GM19328 (cell line): ENCODE measurements at regions not wholly inside any gene's neighbourhood (a gene's known extent, or its start where the extent isn't known, plus 50 kb on each side); places are given as distances from the start of the nearest gene placed in this dataset.

Experiments
- ATAC-seq: cut with Tn5 transposase; IDR thresholded peaks from one replicate; pipeline ENCODE4 v1.9.1; 2021; ENCODE audit warnings: mild to moderate bottlenecking, moderate library complexity; ENCODE audit not compliant: unreplicated experiment

DNA sequence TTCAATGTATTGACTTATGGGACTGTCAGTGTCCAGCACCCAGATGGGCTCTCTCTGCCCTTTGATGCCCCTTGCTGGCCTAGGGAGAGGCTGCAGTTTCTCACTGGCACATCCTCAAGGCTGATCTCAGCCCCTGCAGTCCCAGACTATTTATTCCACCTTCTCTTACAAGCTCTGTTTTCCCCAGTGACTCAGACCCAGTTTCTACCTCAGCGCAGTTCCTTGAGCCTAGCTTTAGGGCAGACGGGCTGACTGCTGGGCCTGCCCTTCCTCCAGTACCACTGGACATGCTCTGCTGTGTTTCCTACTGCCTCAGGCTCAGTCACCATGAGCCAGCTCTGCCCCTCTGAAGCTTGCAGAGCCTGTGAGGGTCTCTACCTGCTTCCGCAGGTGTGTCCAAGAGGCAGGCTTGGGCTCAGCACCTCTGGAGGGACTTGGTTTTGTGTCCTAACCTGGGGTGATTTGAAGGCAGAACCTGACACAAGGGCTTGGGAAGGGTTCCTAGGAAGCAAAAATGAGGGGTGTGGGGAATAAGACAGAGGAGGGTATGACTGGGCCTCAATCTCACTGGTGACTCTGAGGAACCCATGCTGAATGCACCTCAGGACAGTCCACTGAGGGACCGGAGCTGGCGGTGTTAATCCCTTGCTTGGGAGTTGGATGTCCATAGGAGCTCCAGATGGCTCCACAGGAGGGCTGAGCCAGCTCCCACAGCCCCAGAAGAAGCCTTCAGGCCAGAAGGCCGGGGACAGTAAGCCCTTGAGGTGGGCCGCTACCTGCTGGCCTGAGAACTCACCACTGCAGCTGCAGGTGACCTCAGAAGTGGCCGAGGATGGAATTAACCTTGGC is 689.9 kb downstream of the MATN1 start:
- no peak for ATAC-seq

DNA sequence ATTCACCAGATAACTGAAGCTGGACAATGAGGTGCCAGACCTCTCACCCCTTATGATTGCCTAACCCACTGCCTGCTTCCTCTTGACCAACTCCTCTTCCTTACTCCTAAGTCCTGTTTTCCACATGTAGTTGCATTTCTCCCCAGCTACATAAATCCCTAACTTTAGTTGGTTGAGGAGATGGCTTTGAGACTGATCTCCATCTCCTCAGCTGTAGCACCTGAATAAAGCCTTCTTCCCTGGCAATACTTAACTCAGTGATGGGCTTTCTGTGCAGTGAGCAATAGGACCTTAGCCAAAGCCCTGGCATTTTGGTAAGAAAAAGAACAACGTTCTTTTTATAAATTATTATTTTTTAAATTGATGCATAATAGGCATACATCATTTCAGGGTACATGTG is 691.1 kb downstream of the MATN1 start:
- ATAC-seq: no peak

DNA sequence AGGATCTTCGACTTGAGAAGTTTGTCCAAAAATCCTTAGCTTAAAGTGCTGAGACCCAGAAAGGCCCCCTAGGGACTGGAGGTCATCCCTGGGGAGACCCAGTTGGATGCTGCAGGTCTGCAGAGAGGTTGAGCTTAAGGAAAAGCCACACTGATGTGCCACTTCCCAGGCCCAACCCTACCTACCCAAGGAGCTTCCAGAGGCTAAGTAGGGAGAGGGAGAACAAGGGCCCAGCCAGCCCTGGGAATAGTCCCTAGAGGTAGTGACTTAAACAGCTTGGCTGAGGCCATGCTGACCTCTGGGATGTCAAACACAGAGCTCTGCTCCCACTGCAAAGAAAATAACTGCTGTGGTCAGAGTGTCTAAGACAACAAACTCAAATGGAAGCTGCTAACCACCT is 693.7 kb downstream of the MATN1 start:
- no peak for ATAC-seq

DNA sequence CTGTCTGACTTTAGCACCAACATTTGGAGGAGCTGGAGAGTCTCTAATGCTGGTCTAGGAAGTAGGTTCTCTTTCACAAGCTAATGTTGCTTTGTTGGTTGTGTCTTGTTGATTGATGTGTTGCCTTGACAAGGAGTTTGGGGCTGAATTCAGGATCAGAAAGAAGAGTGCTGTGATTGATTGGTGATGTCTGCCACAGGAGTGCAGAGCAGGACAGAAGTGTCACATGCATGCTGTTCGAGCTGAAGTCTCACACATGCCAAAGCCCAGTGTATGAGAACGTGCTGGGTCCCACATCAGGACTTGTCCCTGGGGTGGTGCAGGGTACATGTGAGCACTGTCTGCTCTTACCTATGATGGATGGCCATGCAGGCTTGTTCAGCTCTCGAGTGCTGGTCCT is 694.4 kb downstream of the MATN1 start:
- no peak for ATAC-seq

DNA sequence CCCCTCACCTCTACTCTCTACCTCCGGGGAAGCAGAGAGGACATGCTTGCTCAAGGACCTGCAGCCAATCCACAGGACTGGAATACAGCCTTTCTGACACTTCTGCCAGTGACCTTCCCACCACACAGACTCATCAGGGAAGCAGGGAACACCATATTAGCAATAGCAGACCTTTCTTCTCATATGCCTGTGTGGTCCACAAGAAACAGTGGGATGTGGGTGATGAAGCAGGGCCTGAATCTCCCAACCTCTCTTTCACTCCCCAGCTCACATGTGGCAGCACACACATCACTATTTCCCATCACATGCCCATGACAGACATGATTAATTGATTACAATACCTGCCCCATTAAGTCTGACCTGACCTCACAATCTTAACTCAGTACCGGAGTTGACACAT is 695.1 kb downstream of the MATN1 start:
- no peak for ATAC-seq

DNA sequence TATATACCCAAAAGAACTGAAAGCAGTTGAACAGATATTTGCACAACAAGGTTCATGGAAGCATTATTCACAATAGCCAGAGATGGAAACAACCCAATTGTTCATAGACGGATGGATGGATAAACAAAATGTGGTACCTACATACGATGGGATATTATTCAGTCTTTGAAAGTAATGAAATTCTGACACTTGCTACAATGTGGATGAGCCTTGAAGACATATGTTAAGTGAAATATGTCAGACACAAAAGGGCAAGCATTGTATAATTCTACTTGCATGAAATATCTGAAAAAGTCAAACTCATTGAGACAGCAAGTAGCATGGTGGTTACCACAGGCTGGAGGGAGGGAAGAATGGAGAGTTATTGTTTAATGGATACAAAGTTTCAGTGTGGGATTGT is 696.1 kb downstream of the MATN1 start:
- ATAC-seq: no peak

DNA sequence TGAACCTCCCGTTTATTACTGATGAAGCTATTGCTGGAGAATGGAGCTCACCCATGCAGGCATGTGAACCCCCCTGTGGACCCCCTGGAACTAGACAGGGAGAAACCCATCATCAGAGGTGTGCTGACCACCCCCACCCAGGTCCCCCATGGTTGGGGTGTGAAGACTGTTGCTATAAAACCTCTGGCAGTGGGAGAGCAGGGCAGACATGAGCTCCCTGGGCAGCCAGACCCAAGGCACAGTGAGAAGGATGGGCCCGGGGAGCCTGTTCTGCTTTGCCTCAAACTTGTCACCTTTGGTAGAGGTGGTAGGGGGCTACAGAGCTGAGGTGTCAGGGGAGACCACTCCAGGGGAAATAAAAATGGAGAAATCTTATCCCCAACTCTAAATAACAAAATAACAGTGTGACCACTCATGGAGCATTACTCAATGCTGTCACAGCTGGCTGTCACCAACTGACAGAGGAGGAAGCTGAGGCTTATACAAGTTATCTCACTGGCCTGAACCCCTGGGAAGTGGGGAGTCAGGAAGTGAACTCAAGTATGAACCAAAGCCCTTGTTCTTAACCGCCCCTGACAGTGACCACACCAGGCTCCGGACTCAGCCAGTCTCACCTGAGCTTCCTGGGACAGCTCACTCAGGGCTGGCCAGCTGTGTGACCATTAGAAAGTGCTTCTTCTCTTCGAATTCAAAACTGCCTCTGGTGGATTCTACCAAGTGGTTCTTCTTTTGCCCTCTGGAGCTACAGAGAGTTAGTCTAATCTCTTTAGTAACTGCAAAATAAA is 698.8 kb downstream of the MATN1 start:
- ATAC-seq: no peak

DNA sequence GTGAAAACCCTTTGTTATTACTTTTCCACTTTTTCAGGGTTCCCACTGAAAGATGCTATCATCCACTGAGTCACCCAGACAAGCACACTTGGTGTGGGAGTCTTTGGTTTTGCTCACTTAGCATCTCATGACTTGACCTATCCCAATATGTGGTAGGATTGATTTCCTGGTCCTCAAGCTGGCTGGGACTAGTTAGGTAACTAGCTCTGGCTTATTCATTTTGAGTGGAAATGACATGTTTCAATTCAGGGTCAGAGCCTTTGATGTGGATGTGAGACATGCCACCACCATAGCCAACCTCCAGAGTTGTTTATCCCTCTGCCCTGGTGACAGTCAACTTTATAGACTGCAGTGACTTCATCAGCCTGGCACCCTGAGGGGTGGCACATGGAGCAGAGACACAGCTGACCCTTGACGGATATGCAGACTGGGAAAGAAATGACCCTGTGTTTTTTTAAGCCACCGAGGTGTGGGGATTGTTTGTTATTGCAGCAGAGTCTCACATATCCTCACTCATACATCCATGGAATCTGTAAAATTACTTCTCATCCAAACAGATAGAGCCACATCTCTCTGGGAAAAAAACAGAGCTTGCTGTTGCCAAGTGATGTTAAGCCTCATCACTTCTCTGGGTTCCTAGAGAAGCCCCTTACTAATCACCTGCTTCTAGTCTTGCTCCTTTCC is 699.9 kb downstream of the MATN1 start:
- no peak for ATAC-seq

DNA sequence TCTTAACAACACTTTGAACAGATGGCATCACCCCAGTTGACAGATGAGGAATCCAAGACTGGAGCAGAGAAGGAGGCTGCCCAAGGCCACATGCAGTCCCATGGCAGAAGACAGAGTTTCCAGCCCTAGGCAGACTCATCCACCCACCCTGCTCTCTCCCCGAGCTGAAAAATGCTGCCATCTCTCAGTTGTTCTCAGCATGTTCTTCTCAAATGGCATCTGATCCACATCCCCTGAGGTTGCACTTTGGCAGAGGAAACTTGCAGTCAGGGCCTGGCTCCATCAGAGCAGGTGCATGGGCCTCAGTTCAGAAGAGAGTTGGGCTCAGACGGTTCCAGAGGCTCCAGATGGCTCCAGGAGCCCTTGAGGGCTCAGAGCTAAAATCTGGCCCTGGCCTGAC is 709.4 kb downstream of the MATN1 start:
- no peak for ATAC-seq

DNA sequence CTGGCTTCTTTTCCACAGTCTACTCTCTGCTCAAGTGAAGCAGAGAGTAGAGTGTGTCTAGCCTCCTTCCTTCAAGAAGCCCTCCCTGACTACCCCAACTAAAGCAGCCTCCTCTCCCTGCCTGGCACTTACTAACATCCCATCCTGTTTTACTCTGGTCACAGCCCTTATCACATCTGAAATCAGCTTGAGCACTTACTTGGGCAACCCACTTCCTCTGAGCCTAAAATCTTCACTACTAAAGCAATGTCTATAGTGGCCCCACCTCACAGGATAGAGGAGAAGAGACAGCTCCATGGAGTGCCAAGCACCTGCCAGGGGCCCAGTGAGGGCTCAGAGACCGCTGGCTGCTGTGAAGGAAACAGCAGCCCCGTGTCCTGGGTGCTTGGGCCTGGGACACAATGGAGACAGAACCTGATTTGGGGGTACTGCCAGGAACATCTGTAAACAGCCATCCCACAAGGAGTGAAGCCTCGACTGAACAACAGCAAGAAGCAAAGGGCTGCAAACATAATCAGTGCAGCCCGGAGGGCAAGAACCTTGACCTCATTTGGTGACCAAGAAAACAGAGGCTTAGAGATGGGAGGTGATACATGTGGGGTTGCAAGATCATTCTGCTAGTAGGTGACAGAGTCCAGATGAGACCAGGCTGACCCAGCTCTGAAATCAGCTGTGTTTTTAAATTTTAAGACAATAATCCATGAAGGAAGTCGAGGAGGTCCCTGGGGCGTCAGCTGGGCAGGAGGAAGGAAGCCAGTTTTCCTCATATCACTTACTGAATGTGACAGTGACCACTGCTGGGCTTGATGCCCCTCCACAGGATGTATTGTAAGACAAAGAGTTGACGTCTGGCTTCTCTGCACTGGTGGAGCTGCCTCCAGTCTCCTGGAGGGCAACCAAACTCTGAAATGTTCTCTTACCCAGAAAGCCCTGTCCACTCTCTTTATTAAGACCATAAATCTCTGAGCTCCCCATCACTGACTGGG is 710.6 kb downstream of the MATN1 start:
- no peak for ATAC-seq

DNA sequence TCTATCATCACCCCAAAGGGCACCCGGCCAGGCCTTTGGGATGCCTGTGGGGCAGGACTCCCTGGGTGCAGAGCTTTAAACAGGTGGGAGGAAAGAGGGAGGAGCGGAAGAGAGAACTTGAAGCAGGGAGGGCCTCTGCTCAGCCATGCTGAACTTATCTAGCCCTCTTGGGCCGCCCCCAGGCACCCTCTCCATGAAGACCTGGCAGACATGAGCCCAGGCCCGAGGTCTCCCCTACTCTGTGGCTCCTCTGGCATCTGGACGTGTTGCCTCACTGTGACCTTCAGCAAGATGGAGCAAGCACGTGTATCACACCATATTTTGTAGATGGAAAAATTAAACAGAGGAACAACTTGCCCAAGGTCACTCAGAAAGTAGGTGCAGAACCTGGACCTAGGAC is 711.4 kb downstream of the MATN1 start:
- no peak for ATAC-seq

DNA sequence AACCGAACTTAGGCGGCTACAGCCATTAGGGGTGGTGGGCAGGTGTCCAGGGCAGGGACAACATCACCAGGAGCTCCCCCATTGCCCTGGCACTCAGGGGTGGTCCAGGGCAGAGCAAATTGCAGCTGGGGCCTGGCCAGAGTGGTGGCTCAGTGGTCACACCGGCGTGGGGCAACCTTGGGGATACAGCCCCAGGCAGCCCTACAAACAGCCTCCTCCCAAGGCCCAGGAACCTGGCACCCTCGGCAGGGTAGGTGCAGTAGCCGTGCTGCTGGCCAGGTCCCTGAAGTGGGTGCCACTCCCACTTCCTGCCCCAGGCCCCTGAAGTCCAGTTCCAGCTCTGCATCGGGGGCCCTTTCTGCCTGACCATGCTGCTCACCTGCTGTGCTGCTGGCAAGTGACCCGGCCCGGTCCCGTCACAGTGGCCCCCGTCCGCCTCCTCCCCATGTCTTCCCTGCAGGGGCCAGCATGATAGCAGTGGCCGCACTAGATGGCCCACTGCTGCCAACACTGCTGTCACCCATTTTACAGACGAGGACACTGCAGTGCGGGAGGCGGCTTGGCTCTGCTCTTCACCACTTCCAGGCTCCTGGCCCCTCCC is 712.8 kb downstream of the MATN1 start:
- ATAC-seq: no peak

DNA sequence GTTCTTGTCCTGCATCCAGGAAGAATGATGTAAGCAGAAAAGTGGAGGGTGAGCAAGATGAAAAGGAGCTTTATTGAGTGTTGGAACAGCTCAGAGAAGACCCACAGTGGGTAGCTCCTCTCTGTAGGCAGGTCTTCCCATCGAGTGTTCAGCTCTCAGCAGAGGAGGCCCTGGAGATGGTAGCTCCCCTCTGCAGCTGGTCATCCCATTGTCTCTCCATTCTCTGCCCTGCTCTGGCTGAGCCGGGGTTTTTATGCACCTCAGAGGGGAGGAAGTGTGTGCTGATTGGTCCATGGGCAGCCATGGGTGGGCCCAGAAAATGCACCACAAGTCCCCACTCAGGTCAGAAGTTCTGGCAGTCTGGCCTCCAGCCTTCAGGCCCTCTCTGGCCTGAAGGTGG is 713.7 kb downstream of the MATN1 start:
- ATAC-seq: no peak

DNA sequence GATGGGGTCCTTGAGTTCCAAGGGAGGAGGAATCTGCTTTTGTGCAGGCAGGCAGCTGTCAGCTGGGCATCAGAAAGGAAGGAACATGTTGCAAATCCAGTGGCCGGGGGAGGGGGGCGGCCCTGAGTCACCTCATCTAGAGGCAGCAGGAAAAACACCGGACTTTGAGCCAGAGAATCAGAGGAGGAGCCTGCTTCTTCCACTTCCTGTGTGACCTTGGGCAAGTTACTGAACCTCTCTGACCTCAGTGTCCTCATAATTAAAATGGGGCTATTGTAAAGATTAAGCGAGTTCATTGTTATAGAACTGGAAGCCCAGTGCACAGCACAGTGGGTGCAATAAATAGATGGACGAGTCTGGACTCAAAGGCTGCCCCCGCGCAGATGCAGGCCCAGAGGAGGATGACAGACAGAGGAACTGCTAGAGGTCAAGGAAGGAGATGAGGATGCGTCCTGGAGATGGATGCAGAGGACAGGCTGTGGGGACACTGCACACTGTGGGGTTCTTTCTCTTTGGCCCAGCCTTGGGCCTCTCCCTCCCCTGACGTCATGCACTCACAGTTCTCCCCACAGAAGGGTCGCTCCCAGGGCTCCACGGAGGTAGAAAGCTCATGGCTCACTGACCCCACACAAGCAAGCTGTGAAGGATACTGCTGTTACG is 714.3 kb downstream of the MATN1 start:
- no peak for ATAC-seq

DNA sequence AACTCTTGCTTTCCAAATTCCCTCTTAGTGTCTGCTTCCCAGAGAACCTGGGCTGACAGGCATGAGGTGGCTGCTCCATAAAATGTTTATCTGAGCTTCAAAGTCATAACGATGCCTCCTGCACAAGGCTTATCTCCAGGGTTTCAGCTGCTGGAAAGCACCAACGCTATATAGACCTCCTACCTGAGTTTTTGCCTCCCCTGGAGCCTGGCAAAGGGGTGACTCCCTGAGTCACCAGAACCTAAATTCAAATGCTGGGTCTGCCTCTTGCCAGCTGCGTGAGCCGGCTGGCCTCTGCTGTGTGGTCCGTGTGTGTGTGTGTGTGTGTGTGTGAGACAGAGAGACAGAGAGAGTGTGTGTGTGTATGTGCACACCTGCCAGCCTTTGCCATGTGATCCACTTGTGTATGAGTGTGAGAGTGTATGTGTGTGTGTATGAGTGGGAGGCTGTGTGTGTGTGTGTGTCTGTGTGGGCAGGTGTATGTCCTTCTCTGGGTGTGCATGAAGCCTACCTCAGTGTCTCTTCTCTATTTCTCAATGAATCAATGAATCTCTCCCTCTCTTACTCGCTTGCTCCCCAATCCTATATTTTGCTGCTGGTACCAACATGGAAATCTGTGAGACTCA is 714.9 kb downstream of the MATN1 start:
- no peak for ATAC-seq

DNA sequence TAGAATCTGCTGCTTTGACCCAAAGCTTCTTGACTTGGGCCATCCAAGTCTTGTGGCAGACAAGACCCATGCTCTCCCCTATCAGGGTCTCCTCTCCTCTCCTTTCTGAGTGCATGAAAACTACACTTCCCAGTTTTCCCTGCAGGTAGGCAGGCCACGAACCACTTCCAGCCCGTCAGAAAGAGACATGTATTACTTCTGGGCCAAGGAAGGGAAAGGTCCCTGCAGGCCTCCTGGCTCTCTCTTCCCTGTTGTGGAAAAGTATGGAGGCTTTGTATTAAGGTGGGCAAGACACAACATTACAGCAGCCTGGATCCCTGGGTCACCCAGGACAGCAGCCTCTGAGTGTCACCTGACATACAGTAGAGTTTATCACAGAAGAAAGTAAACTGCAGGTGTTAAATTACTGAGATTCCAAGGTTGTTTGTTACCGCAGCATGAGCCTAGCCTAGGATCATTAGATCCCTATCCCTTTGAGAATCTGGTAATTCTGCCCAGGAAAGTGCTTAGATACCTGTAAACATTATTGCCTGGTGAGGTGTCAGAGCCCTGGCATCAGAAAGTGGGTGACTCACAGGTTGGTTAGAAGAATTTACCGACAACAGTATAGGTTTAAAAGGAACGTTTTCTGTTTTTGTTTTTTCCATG is 717.3 kb downstream of the MATN1 start:
- no peak for ATAC-seq

DNA sequence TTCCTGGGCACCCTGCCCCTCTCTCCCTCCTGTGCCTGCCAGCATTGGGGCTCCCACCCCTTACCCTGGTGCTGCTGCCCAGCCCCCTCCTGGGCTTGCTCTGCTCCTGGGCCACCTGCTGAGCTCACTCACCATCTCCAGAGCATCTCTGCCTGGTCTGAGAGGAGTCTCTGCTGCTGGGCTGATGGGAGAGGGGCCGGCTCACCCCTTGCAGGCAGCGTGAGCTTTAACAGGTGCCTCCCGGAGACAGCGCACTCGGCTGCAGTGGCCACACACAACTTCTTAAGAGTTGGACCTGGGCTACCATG is 721.7 kb downstream of the MATN1 start:
- no peak for ATAC-seq

DNA sequence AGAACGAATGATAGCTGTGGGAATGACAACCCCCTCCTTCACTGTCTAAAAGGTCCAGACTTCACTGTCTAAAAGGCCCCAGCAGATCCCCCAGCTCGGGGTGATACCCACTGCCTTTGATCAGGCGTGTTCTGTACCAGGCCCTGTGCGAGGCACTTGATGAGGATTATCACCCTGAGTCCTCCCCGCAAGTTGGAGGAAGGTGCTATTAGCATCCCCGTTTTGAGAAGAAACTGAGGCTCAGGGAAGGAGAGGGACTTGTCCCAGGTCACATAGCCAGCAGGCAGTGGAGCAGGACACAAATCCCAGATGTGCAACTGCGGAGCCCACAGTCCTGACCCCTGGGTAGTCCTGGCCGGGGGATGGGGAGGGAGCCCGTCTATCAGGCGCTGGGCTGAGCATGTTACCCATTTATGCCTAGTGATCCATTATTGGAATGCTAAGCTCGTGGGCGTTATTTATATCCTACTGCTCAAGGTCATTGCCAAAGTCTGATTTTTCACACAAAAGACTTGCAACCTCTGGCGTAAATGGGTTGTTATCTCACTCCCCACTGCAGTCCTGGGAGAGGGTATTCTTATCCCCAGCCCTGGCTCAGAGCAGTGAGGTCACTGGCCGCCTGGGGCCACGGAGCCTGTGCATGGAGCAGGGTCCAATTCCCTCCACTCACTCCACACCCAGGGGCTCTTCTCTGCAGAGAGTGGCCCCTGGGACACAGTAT is 722.2 kb downstream of the MATN1 start:
- ATAC-seq: no peak
